ENCODE measurements at regions not wholly inside any gene's neighbourhood (a gene's known extent, or its start where the extent isn't known, plus 50 kb on each side); places are given as distances from the start of the nearest gene placed in this dataset.

DNA sequence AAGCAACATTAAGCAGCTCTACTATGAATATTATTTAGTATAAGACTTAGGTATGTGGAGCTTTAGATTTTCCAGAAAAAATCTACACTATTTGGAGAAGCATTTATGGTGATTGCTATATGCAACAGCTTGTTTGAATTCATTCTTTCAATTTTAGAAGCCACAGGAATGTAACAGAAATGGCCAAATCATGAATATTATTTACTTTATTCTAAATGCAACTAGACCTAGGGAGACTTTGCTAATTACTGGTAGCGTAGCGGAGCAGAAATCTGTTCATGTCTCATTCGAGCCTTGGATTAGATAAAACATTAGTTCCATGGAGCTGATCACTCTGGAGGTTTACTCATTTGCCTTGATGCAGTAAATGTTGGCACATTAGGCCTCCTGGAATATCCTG is 290.2 kb downstream of the ZNF608 start:
- TF ChIP-seq, protein P1, sequence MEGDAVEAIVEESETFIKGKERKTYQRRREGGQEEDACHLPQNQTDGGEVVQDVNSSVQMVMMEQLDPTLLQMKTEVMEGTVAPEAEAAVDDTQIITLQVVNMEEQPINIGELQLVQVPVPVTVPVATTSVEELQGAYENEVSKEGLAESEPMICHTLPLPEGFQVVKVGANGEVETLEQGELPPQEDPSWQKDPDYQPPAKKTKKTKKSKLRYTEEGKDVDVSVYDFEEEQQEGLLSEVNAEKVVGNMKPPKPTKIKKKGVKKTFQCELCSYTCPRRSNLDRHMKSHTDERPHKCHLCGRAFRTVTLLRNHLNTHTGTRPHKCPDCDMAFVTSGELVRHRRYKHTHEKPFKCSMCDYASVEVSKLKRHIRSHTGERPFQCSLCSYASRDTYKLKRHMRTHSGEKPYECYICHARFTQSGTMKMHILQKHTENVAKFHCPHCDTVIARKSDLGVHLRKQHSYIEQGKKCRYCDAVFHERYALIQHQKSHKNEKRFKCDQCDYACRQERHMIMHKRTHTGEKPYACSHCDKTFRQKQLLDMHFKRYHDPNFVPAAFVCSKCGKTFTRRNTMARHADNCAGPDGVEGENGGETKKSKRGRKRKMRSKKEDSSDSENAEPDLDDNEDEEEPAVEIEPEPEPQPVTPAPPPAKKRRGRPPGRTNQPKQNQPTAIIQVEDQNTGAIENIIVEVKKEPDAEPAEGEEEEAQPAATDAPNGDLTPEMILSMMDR (IDR thresholded peaks at IDR 0.05) = no peak
- no peak for TF ChIP-seq POLR2A (IDR thresholded peaks at IDR 0.05)

Data from right lobe of liver (tissue), 4 donors.